Embryonic facial prominence (tissue), 1 donor: ENCODE measurements at regions not wholly inside any gene's neighbourhood (a gene's known extent, or its start where the extent isn't known, plus 50 kb on each side); places are given as distances from the start of the nearest gene placed in this dataset.

ENCODE experiments used
- DNase-seq: peaks from one replicate; pipeline ENCODE4 v3.0.0-alpha.2; 2016; ENCODE audit errors: extremely low spot score

- no peak for DNase-seq
Measured at GRCh38 chr6:56346958-56347357, 99.6 kb upstream of the COL21A1 start.

GRCh38 chr6:56345376-56345995, 98.1 kb upstream of the COL21A1 start:
- no peak for DNase-seq

GRCh38 chr6:56343295-56343694, 95.9 kb upstream of the COL21A1 start:
- DNase-seq: no peak

- DNase-seq: no peak
Measured at GRCh38 chr6:56339524-56339923, 92.1 kb upstream of the COL21A1 start.

- no peak for DNase-seq
Measured at GRCh38 chr6:56335726-56336125, 88.3 kb upstream of the COL21A1 start.

GRCh38 chr6:56334937-56335336, 87.6 kb upstream of the COL21A1 start:
- no peak for DNase-seq

GRCh38 chr6:56329271-56330050, 82.1 kb upstream of the COL21A1 start:
- DNase-seq: no peak

GRCh38 chr6:56328728-56329090, 81.3 kb upstream of the COL21A1 start:
- DNase-seq: no peak

GRCh38 chr6:56327946-56328727, 80.8 kb upstream of the COL21A1 start:
- no peak for DNase-seq

- no peak for DNase-seq
Measured at GRCh38 chr6:56324396-56324795, 77.0 kb upstream of the COL21A1 start.

GRCh38 chr6:56318851-56319250, 71.5 kb upstream of the COL21A1 start:
- DNase-seq: no peak

GRCh38 chr6:56314683-56315523, 67.5 kb upstream of the COL21A1 start:
- no peak for DNase-seq

GRCh38 chr6:56311533-56312448, 64.4 kb upstream of the COL21A1 start:
- DNase-seq: no peak

- no peak for DNase-seq
Measured at GRCh38 chr6:56311061-56311460, 63.7 kb upstream of the COL21A1 start.

- no peak for DNase-seq
Measured at GRCh38 chr6:56310241-56310640, 62.9 kb upstream of the COL21A1 start.

- no peak for DNase-seq
Measured at GRCh38 chr6:56299916-56300315, 52.5 kb upstream of the COL21A1 start.

- DNase-seq: no peak
Measured at GRCh38 chr6:56297022-56297989, 49.9 kb upstream of the COL21A1 start.
